ENCODE measurements at regions not wholly inside any gene's neighbourhood (a gene's known extent, or its start where the extent isn't known, plus 50 kb on each side); places are given as distances from the start of the nearest gene placed in this dataset.

GRCh38 chr7:73940701-73941238 is 79.8 kb downstream of the TMEM270 start:
- in situ Hi-C loops (cut with HindIII; ENCODE audit: extremely low pct_ligation_motif_present, low pct_unique_long_range_greater_than_20kb): no loop called here
- H3K9me3 ChIP-seq (ENCODE audit: low read length): peaks cover 12% of the 10 kb centered on the region
- TF ChIP-seq ZNF136 (CRISPR knock-in tag; IDR thresholded peaks at IDR 0.05; ENCODE audit: low read depth) (no peak), ZNF646 (CRISPR knock-in tag; IDR thresholded peaks at IDR 0.05) (no peak), NKX3-1 (CRISPR knock-in tag; IDR thresholded peaks at IDR 0.05) (no peak), HNF4A (CRISPR knock-in tag; IDR thresholded peaks at IDR 0.05) (no peak), BRCA1 (CRISPR knock-in tag; IDR thresholded peaks at IDR 0.05) (no peak)
- no peaks in the 10 kb centered on the region for H3K36me3 ChIP-seq (replicated peaks in 1 of 2; ENCODE audit: control insufficient read depth in 1 of 2, insufficient read depth in 2 of 2, low read length in 2 of 2)
- H3K79me2 ChIP-seq (ENCODE audit: insufficient read depth, low read length): no peaks in the 10 kb centered on the region
- DNase-seq (ENCODE audit: low spot score) (no peak), ATAC-seq (no peak), FAIRE-seq (no peak)
- POLR2A ChIA-PET: no interaction called here
- H3K9ac ChIP-seq (ENCODE audit: insufficient read depth, low read depth, low read length): no peak overlapping the region
- CTCF ChIA-PET (ENCODE audit: low intra/inter-chr PET ratio, low total read pairs): no interaction called here
- no peaks in the 10 kb centered on the region for H3K27me3 ChIP-seq (ENCODE audit: control insufficient read depth in 1 of 2, insufficient read depth in 2 of 2, low read length in 2 of 2)
- H4K20me1 ChIP-seq (ENCODE audit: insufficient read depth, low read length): no peaks in the 10 kb centered on the region
- peaks cover 5% of the 10 kb centered on the region; the same call in 1 of the 2 replicates for H3K4me1 ChIP-seq (ENCODE audit: insufficient read depth, low read length)
- 2% methylated on average over 2 of the region's 2 CpGs for WGBS (ENCODE audit: low lambda C conversion rate)
- BruUV-seq (replicated peaks): no TSS peak
- no peak overlapping the region for H3K4me2 ChIP-seq (ENCODE audit: low read depth, low read length)
- H3K27ac ChIP-seq (ENCODE audit: extremely low read length, insufficient read depth, low read length): no peak overlapping the region
- no peak overlapping the region for H3K4me3 ChIP-seq (replicated peaks in 1 of 3; ENCODE audit: insufficient read depth in 1 of 3, low read depth in 2 of 3, low read length in 3 of 3)
- intact Hi-C loops (cut with micrococcal nuclease; ENCODE audit: unreplicated experiment): no loop called here
- H2AFZ ChIP-seq (ENCODE audit: low read length): no peak overlapping the region

Data from HepG2 (cell line).